Vagina (tissue), 2 donors: ENCODE measurements at regions not wholly inside any gene's neighbourhood (a gene's known extent, or its start where the extent isn't known, plus 50 kb on each side); places are given as distances from the start of the nearest gene placed in this dataset.

ENCODE experiments used
- CTCF ChIP-seq, 3 experiments: fragments of 450-650 bp in 2 of 3; fragments of 200-600 bp in 1 of 3; sonication (generic) in 1 of 3; IDR thresholded peaks; one replicate each; pipeline ENCODE4 v1.5.1; 2017 to 2019; ENCODE audit warnings: antibody characterized with exemption in 3 of 3, mild to moderate bottlenecking in 2 of 3, moderate library complexity in 2 of 3
- POLR2A ChIP-seq, 2 donors: fragments of 450-650 bp; IDR thresholded peaks; one replicate each; pipeline ENCODE4 v1.6.1; 2017; ENCODE audit warnings: antibody characterized with exemption in 2 of 2, mild to moderate bottlenecking in 2 of 2, moderate library complexity in 2 of 2

GRCh38 chr3:127105587-127105986 lies 87.3 kb upstream of the PRR23E start:
- TF ChIP-seq CTCF (IDR thresholded peaks at IDR 0.05) (no peak), POLR2A (IDR thresholded peaks at IDR 0.05) (no peak)
